ENCODE measurements at regions not wholly inside any gene's neighbourhood (a gene's known extent, or its start where the extent isn't known, plus 50 kb on each side); places are given as distances from the start of the nearest gene placed in this dataset.
"Not testable (repeated sequence)": the region's sequence is repeated elsewhere in the genome, so short reads cannot be mapped to it uniquely, and the experiment has no call there.

DNA sequence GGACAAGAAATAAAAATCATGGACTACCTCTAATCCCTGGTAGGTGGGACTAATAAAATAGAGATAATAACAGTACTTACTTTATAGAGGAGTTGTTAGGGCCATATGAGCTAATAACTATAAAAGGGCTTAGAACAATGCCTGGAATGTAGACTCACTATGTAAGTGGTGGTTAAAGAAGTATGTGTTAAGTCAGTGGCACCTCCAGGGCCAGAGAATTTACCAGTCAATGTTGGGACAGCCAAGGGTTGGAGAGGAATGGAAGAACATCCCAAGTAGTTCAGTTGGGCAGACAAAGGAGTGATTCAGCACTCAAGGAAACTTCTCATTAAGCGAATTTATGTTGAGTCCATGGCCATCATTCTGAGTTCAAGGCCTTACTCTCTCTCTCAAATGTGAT lies 116.8 kb downstream of the OTOR start:
- DNase-seq, result no peak

- DNase-seq, result no peak
These were observed 117.2 kb downstream of the OTOR start for GRCh38 chr20:16865406-16865805.

DNA sequence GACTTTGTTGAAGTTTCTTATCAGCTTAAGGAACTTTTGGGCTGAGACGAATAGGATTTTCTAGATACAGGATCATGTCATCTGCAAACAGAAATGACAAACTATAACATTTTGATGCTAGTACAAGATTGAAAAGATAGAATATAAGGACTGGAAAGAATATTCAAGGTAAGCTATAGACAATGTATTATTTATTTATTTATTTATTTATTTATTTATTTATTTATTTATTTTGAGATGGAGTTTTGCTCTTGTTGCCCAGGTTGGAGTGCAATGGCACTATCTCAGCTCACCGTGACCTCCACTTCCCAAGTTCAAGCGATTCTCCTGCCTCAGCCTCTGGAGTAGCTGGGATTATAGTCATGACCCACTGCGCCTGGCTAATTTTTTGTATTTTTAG lies 125.0 kb downstream of the OTOR start:
- DNase-seq, result not testable (repeated sequence)

DNA sequence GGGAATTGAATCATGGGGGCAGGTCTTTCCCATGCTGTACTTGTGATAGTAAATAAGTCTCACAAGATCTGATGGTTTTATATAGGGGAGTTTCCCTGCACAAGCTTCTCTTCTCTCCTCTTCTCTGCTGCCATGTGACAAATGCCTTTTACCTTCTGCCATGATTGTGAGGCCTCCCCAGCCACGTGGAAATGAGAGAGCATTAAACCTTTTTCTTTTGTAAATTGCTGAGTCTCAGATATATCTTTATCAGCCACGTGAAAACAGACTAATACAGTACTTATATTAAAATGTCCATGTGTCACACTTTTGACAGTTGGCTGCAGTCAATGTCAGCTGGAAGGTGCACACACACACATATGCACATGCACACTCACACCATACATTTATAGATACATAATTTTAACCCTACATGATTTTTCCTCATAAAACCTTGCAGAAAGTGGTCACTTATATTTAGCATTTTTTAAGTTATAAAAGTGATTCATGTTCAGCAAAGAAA lies 128.9 kb downstream of the OTOR start:
- no peak for DNase-seq

DNA sequence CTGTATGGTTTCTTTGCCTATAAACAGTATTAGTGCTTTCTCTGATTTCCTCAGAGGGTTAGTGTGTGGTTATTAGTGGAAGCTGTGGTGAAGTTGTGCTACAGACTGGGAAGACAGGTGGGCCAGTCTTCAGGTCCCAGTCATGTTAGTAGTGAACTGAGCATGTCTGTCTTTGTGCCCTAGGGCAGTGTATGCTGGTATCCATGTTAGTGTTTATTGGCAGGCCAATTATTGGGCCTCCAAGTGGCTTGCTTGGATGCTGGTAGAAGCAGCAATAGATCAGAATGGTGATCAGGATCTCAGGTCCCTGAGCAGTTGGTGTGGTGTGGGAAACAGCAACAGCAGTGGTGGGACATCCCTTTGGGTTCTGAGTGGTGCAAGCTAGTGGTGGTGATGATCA lies 137.6 kb downstream of the OTOR start:
- DNase-seq, result no peak

DNA sequence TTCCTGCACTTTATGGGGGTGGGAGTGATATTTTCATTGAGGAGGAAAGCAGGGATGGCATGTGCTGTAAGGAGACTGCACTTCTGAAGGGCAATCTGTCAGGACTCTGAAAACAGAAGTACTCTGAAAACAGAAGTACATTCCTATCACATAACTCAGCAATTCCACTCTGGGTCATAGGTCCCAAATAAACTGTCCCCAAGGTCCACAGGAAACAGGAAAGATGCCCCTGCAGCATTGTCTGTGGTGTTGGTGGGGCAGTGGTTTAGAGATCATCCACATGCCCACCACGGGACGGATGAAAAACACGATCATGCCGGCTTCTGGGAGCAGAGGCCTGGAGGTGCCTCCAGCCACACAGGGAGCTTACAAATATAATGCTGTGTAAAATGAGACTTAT lies 150.3 kb downstream of the OTOR start:
- no peak for DNase-seq

DNA sequence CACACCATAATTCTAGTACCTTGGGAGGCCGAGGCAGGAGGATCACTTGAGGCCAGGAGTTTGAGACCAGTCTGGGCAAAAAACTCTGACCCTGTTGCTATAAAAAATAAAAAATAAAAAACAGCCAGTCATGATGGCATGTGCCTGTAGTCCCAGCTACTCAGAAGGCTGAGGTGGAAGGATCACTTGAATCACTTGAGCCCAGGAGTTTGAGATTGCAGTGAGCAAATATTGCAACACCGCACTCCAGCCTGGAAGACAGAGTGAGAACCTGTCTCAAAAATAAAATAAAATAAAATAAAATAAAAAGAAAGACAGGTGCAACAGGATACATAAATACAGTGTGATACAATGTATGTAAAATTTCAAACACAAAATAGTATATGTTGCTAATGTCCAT lies 154.5 kb downstream of the OTOR start:
- DNase-seq, result no peak

DNA sequence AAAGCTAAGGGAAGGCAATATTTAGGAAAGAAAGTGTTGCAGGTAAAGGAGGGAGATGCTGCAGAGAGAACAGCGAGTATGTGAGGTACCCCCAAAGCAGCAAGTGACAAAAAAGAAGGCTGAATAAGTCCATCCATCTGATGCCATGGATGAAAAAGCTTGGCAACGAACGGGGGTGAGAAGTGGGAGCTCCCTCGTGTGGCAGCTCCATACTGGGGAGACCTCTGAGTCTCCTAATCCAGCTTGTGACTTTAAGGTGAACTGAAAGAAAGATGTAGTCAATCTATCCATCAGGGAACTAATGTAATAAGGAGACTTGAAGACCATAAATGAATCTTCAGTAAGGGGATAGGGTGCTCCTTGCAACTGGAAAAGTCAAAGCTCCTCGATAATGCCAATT lies 156.6 kb downstream of the OTOR start:
- no peak for DNase-seq

- DNase-seq, result no peak
These were observed 166.1 kb downstream of the OTOR start for GRCh38 chr20:16914277-16914676.

DNA sequence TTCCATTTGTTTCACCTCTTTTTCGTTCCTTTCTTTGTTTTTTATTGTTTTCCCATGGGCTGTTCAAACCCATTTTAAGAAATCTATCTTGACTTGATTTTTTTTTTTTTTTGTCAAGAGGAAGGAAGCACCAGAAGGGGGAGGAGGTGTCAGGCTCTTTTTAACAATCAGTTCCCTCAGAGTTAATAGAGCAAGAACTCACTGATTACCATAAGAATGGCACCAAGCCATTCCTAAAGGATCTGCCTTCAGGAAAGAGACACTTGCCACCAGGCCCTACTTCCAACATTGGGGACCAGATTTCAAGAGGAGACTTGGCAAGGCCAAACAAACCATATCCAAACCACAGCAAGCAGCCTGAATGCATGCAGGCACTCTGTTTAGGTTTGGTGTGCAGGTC lies 168.0 kb downstream of the OTOR start:
- no peak for DNase-seq

- no peak for DNase-seq
These were observed 169.5 kb downstream of the OTOR start for GRCh38 chr20:16917636-16918035.

GRCh38 chr20:16918366-16918765 lies 170.2 kb downstream of the OTOR start:
- DNase-seq, result no peak

DNA sequence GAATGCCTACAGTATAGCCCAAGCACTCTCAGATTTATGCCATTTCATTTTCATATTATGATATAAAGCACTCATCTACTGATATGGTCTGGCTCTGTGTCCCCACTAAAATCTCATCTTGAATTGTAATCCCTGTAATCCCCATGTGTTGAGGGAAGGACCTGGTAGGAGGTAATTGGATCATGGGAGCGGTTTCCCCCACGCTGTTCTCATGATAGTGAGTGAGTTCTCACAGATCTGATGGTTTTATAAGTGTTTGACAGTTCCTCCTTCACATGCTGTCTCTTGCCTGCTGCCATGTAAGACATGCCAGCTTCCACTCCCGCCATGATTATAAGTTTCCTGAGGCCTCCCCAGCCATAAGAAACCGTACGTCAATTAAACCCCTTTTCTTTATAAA lies 171.7 kb downstream of the OTOR start:
- no peak for DNase-seq

GRCh38 chr20:16922834-16923233 lies 174.7 kb downstream of the OTOR start:
- no peak for DNase-seq

- DNase-seq, result no peak
These were observed 178.7 kb downstream of the OTOR start for GRCh38 chr20:16926626-16927430.

DNA sequence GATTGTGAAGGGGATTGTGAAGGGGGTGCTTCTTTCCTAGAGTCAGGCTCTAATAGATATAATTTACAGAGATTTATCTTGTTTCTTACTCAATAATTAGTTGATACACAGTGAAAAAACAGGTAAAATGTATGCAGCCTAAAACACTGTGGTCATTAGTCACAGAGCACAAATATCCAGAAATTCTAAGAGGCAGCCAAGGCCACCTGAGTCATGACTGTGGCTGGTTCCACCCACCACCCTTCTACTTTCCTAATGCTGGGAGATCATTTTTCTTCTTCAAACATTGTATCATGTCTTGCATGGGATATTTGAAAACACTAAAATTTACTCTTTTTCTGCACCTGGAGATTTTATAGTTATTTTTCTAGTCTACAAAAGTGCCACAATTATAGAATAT lies 181.6 kb downstream of the OTOR start:
- DNase-seq, result no peak

- DNase-seq, result no peak
These were observed 182.5 kb downstream of the OTOR start for GRCh38 chr20:16930656-16931055.

DNA sequence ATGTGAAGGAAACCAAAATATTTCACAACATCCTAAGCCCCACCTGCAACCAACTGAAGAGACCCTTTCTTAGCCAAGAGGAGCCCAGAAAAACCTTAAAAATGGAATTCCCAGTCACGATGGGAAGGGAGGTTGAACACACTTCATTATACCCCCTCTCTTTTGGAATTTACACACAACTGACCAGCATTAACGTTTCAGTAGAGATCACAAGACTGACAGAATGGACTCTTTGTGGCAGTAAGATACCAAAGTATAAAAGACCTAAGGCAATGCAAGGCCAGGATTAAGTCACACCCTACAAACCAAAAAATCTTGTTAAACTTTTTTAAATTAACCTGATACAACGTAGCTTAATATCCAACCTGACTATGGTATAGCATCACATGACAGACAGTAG lies 190.9 kb downstream of the OTOR start:
- DNase-seq, result no peak

DNA sequence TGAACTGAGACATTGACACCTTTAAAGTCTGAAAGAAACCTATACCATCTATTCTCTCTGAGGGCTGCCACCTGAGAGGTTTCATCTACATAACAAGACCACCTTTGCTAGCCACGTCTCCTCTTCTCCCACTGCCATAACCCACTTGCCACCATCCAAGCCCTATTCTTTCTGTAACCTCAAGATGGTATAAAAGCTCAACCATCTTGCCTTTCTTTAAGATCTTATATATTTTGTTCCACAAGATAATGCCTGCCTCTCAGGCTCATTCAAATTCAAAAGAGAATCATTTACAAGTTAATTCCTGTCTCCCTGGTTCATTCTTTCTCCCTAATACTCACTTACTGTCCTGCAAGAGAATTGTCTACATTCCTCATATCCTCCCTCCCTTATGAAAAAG lies 192.5 kb downstream of the OTOR start:
- no peak for DNase-seq

GRCh38 chr20:16942051-16942450 lies 193.9 kb downstream of the OTOR start:
- DNase-seq, result no peak

GRCh38 chr20:16942756-16943155 lies 194.6 kb downstream of the OTOR start:
- no peak for DNase-seq

GRCh38 chr20:16944745-16945144 lies 196.6 kb downstream of the OTOR start:
- no peak for DNase-seq

DNA sequence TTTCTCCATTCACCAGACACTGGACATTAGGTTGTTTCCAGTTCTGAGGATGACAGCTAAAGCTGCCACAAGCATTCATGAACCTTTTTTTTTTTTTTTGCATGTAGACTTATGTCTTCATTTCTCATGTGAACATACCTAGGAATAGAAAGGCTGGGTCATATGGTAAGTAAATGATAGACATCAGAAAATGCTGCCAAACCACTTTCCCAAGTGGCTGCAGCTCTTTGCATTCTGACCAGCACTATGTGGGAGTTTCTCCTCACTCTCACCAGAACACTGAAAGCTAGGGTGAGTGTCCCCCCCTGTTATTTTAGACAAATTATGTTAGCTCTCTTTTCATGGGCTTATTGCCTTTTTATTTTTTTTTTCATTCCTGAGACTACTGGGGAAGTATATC lies 197.5 kb downstream of the OTOR start:
- no peak for DNase-seq

GRCh38 chr20:16946097-16946496 lies 197.9 kb downstream of the OTOR start:
- DNase-seq, result no peak

DNA sequence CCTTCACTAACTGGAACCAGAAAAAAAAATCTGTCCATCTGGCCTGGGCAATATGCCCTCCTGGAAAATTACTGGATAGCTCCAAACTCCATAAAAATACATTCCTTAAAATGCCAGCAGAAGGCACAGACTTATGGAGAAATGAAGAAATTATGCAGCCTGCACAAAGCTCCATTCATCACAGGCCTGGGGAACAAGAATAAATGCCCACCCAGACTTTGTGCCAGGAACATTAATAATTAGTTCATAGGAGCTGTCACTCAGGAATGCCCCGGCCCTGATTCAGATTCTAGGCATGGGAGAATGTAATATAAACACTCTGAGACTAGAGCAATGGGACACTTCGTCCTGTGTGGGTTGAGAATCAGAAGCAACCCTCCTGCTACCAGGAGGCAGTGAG lies 199.3 kb downstream of the OTOR start:
- no peak for DNase-seq
